Naive thymus-derived CD8-positive, alpha-beta T cell (primary cell): ENCODE measurements at regions not wholly inside any gene's neighbourhood (a gene's known extent, or its start where the extent isn't known, plus 50 kb on each side); places are given as distances from the start of the nearest gene placed in this dataset.

Experiments
- ATAC-seq, 2 donors: fragments of 150-1000 bp; cut with Tn5 transposase in 1 of 2; sonication (Bioruptor Pico), chemical (Tn5 transposase) in 1 of 2; 1 replicate in 1 of 2; 2 replicates in 1 of 2; pipeline ENCODE4 v1.10.0; 2021; ENCODE audit warnings: mild to moderate bottlenecking in 2 of 2, moderate library complexity in 2 of 2
- POLR2A ChIA-PET: fragments of 350-600 bp; sonication (Branson Sonifier 250); formaldehyde crosslinking; loops from one replicate; lab custom pipeline; 2021; ENCODE audit warnings: antibody characterized with exemption; lab: Charles Lee
- DNase-seq, 10 donors: peaks; one replicate each; pipeline versions ENCODE4 v3.0.0 to v3.0.0-alpha.2; 2020 to 2022
- H3K27ac Mint-ChIP-seq, 10 donors: one replicate each; pipeline ENCODE4 v1.8.0; 2020 to 2022; ENCODE audit warnings: mild to moderate bottlenecking in 10 of 10, mixed read lengths in 10 of 10, moderate library complexity in 4 of 10, inconsistent platforms in 1 of 10
- H3K27me3 Mint-ChIP-seq, 5 donors: one replicate each; pipeline ENCODE4 v1.8.0; 2021 to 2022; ENCODE audit warnings: mixed read lengths in 5 of 5
- H3K36me3 Mint-ChIP-seq, 3 donors: one replicate each; pipeline ENCODE4 v1.8.0; 2020 to 2022; ENCODE audit warnings: mixed read lengths in 3 of 3, mild to moderate bottlenecking in 2 of 3, inconsistent platforms in 1 of 3
- H3K4me1 Mint-ChIP-seq, 4 donors: one replicate each; pipeline ENCODE4 v1.8.0; 2021 to 2022; ENCODE audit warnings: mixed read lengths in 4 of 4
- H3K4me3 Mint-ChIP-seq, 10 donors: one replicate each; pipeline ENCODE4 v1.8.0; 2020 to 2022; ENCODE audit warnings: mild to moderate bottlenecking in 10 of 10, mixed read lengths in 10 of 10, moderate library complexity in 6 of 10, inconsistent platforms in 1 of 10
- H3K9me3 Mint-ChIP-seq, 9 donors: one replicate each; pipeline ENCODE4 v1.8.0; 2020 to 2022; ENCODE audit warnings: mixed read lengths in 9 of 9, mild to moderate bottlenecking in 3 of 9, inconsistent platforms in 1 of 9, moderate library complexity in 1 of 9

DNA sequence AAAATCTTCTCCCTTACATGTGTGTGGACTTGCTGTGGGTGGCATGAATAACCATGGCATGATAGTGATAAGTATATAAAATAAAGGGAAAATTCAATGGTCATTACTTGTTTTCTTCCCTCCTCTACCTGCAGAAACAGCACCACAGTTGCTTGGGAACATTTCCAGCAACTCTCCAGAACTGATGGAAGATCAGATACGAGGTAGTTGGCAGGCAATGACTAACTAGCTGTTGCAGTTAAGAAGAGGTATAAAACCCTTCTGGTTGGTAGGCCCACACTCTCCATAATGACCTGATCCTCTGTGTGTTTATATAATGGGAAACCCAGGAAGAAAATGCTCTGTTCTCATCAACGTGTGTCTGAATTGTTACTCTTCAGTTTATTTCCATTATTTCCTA is 185.9 kb downstream of the SYK start:
- POLR2A ChIA-PET: no interaction called here
- H3K27me3 Mint-ChIP-seq: peaks cover 0 to 9% (median 2%) of the 10 kb centered on the region in 5 donors
- no peak for ATAC-seq
- H3K4me1 Mint-ChIP-seq: no peaks in the 10 kb centered on the region
- H3K9me3 Mint-ChIP-seq: peaks cover 0 to 7% (median 0%) of the 10 kb centered on the region in 9 donors
- H3K27ac Mint-ChIP-seq: no peak overlapping the region
- H3K4me3 Mint-ChIP-seq: no peak overlapping the region
- H3K36me3 Mint-ChIP-seq: no peaks in the 10 kb centered on the region
- DNase-seq: no peak

GRCh38 chr9:90988318-90988717 is 186.7 kb downstream of the SYK start:
- H3K9me3 Mint-ChIP-seq: peaks cover 0 to 7% (median 0%) of the 10 kb centered on the region in 9 donors
- H3K27me3 Mint-ChIP-seq: peaks cover 0 to 9% (median 2%) of the 10 kb centered on the region in 5 donors
- no peak for ATAC-seq
- DNase-seq: no peak
- POLR2A ChIA-PET: no interaction called here
- no peak overlapping the region for H3K4me3 Mint-ChIP-seq
- H3K4me1 Mint-ChIP-seq: no peaks in the 10 kb centered on the region
- H3K27ac Mint-ChIP-seq: no peak overlapping the region
- no peaks in the 10 kb centered on the region for H3K36me3 Mint-ChIP-seq

DNA sequence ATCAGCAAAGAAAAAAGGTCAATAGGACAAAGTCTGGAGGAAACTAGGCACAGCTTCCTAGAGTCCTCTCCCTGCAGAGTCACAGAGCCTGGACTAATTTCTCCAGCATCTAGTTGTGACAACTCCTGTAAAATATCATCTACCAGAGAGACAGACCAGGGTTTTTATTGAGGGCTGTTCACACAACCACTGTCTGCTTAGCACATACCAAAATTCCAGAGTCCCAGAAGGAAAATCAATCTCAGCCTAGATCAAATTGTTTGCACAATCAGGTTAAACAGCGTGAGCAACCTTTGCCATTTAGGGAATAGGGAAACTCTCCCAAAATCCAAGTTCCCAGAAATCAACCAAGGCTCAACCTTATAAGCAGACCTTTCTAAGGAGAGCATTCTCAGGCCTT is 190.3 kb downstream of the SYK start:
- no peak overlapping the region for H3K4me3 Mint-ChIP-seq
- no peaks in the 10 kb centered on the region for H3K36me3 Mint-ChIP-seq
- H3K27me3 Mint-ChIP-seq: peaks cover 0 to 12% (median 3%) of the 10 kb centered on the region in 5 donors
- ATAC-seq: no peak
- H3K9me3 Mint-ChIP-seq: peaks cover 0 to 9% (median 3%) of the 10 kb centered on the region in 9 donors
- POLR2A ChIA-PET: no interaction called here
- no peak for DNase-seq
- no peak overlapping the region for H3K27ac Mint-ChIP-seq
- no peaks in the 10 kb centered on the region for H3K4me1 Mint-ChIP-seq

DNA sequence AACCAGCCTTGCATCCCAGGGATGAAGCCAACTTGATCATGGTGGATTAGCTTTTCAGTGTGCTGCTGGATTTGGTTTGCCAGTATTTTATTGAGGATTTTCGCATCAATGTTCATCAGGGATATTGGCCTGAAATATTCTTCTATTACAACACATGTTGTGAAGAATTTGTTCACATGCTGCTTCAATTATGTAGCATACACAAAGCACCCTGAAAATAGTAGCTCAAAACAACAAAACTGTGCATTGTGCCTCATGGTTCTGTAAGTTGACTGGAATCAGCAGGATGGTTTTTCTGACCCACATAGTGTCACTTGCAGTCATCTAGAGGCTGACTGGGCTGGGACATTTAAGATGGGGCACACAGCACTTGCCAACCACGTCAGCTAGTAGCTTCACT is 193.9 kb downstream of the SYK start:
- no peak overlapping the region for H3K27ac Mint-ChIP-seq
- POLR2A ChIA-PET: no interaction called here
- peaks cover 0 to 9% (median 3%) of the 10 kb centered on the region in 9 donors for H3K9me3 Mint-ChIP-seq
- H3K27me3 Mint-ChIP-seq: peaks cover 0 to 12% (median 5%) of the 10 kb centered on the region in 5 donors
- H3K36me3 Mint-ChIP-seq: no peaks in the 10 kb centered on the region
- DNase-seq: no peak
- no peaks in the 10 kb centered on the region for H3K4me1 Mint-ChIP-seq
- H3K4me3 Mint-ChIP-seq: no peak overlapping the region
- no peak for ATAC-seq

- no peak for DNase-seq
- ATAC-seq: no peak
- no peak overlapping the region for H3K4me3 Mint-ChIP-seq
- POLR2A ChIA-PET: no interaction called here
- H3K4me1 Mint-ChIP-seq: no peaks in the 10 kb centered on the region
- H3K27ac Mint-ChIP-seq: no peak overlapping the region
- no peaks in the 10 kb centered on the region for H3K36me3 Mint-ChIP-seq
- H3K27me3 Mint-ChIP-seq: peaks cover 0 to 8% (median 5%) of the 10 kb centered on the region in 5 donors
- H3K9me3 Mint-ChIP-seq: peaks cover 0 to 5% (median 1%) of the 10 kb centered on the region in 9 donors
Measured at GRCh38 chr9:90996154-90997065, 194.8 kb downstream of the SYK start.

DNA sequence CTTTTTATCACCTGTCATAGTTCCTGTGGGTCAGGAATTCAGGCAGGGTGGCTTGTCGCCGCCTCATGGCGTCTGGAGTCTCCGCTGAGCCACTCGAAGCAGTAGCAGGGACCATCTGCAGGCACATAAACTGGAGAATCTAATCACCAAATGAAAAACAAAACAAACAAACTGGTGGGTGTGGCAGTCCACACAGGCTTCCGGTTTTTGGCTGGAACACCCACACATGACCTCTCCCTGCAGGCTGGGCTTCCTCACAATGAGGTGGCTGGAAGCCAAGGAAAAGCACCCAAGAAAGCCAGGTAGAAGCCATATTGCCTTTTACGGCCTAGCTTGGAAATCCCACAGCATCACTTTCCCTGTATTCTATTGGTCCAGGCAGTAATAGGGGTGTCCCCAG is 197.0 kb downstream of the SYK start:
- Mint-ChIP-seq H3K36me3 (no peaks in the 10 kb centered on the region), H3K4me3 (no peak overlapping the region), H3K27me3 (peaks cover 0 to 6% (median 3%) of the 10 kb centered on the region in 5 donors), H3K4me1 (no peaks in the 10 kb centered on the region), H3K9me3 (peaks cover 0 to 3% (median 0%) of the 10 kb centered on the region in 9 donors), H3K27ac (no peak overlapping the region)
- ATAC-seq (no peak), DNase-seq (no peak)
- POLR2A ChIA-PET: no interaction called here

DNA sequence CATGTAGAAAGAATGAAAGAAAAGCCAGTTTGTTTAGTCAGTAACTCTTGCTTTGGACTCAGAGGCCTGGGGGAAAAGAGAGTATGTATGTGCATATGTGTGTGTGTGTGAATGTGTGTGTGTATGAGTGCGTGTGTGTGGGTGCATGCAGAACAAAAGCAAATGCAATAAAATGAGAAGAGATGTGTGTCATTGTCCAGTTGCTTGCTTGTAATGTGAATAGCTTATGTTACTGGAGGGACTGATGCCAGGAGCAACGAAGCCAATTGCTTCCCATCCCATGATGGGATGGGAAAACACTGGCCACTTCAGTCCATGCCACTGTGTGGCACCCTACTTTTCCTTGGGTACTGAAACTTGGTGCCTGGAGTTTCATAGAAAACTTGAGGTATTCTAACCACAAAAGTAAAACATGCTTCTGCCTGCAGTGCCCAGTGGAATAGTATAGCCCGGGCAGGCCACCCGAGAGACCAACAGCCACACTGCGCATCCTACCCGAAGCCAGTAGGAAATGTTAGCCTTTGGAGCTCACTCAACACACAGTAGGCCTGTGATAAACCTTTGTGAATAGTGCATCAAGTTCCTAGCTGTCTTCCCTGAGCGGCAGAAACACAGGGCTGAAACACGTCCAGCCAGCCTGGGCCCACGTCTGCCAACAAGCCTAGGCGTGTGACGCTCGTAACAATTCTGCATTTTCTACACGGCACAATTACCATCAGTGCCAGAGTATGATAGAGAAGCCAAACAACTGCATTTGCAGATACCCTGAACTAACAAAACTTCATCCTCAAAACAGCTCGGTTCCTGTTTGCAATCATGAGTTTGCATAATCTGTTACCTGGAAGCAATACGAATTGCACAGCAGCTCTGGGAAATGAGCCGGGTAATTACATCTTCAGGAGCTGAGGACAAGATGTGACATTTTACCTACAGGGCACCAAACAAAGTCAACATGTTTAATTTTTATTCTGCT is 198.1 kb downstream of the SYK start:
- Mint-ChIP-seq H3K27ac (no peak overlapping the region), H3K9me3 (no peaks in the 10 kb centered on the region), H3K4me3 (no peak overlapping the region), H3K4me1 (no peaks in the 10 kb centered on the region), H3K36me3 (no peaks in the 10 kb centered on the region), H3K27me3 (peaks cover 0 to 6% (median 3%) of the 10 kb centered on the region in 5 donors)
- POLR2A ChIA-PET: no interaction called here
- no peak for DNase-seq
- no peak for ATAC-seq

GRCh38 chr9:91001146-91001611 is 199.6 kb downstream of the SYK start:
- Mint-ChIP-seq H3K27ac (no peak overlapping the region), H3K4me1 (peaks cover 0 to 2% (median 0%) of the 10 kb centered on the region in 4 donors), H3K27me3 (peaks cover 0 to 10% (median 3%) of the 10 kb centered on the region in 5 donors), H3K9me3 (no peaks in the 10 kb centered on the region), H3K4me3 (no peak overlapping the region), H3K36me3 (no peaks in the 10 kb centered on the region)
- DNase-seq (no peak), ATAC-seq (no peak)
- POLR2A ChIA-PET: no interaction called here

DNA sequence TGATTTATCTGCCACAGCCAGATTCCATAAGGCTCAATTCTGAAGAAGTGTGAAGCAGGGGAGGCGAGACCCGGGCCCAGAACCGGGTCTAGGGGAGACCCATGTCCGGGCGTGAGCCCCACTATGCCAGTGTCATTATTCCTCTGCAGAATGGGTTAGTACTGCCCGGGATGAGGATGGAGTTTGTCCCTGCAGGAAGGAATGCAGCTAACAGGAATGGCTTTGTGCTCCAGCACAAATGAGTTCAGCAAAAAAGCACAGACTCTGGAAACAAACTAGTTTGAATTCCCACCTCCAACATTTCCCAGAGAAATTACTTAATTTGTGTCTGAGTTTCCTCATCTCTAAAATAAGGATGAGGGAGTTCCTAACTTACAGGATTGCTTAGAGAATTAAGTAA is 202.9 kb downstream of the SYK start:
- Mint-ChIP-seq H3K36me3 (no peaks in the 10 kb centered on the region), H3K9me3 (no peaks in the 10 kb centered on the region), H3K4me1 (peaks cover 0 to 2% (median 0%) of the 10 kb centered on the region in 4 donors), H3K4me3 (no peak overlapping the region), H3K27ac (no peak overlapping the region), H3K27me3 (peaks cover 0 to 10% (median 0%) of the 10 kb centered on the region in 5 donors)
- DNase-seq (no peak), ATAC-seq (no peak)
- POLR2A ChIA-PET: no interaction called here

DNA sequence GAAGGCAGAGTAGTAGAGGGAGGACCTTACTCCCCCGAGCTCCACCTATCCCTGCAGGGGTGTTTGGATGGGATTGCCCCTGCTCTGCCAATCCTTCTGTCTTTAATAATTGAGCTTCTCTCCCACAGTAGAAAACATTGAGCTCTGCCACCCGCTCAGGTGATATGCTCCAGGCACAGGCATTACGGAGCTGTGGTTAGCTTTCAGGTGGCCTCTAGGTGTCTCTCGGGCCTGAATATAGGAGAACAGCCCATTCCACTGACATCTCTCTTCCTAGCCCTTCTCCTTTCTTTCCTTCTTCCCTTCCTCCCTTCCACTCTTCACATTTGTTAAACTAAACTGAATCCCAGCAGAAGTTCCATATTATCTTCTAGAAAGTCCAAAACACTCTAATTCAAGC is 203.4 kb downstream of the SYK start:
- no peak for DNase-seq
- peaks cover 0 to 10% (median 0%) of the 10 kb centered on the region in 5 donors for H3K27me3 Mint-ChIP-seq
- peaks cover 0 to 2% (median 0%) of the 10 kb centered on the region in 4 donors for H3K4me1 Mint-ChIP-seq
- no peak for ATAC-seq
- POLR2A ChIA-PET: no interaction called here
- no peaks in the 10 kb centered on the region for H3K36me3 Mint-ChIP-seq
- no peaks in the 10 kb centered on the region for H3K9me3 Mint-ChIP-seq
- H3K27ac Mint-ChIP-seq: no peak overlapping the region
- no peak overlapping the region for H3K4me3 Mint-ChIP-seq

DNA sequence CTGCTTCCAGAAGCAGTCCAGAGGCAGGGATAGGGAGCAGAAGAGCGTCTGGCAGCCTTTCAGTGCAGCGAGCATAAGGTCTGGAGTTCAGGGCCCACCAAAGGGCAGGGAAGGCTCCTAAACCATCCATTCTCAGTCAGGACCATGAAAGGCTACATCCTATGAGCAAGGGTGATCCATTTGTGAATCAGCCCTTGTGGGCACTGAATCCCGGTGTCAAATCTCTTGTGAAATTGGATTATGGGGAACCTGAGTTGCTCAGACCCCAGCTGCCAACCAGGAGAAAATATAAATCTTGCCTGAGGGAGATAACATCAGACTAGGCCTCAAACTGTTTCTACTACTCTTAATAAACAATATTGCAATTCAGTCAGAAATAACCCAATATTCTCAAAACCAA is 204.4 kb downstream of the SYK start:
- Mint-ChIP-seq H3K27me3 (peaks cover 0 to 10% (median 0%) of the 10 kb centered on the region in 5 donors), H3K4me3 (no peak overlapping the region), H3K36me3 (no peaks in the 10 kb centered on the region), H3K9me3 (no peaks in the 10 kb centered on the region), H3K27ac (no peak overlapping the region), H3K4me1 (peaks cover 0 to 2% (median 0%) of the 10 kb centered on the region in 4 donors)
- POLR2A ChIA-PET: no interaction called here
- ATAC-seq: no peak
- DNase-seq: no peak

GRCh38 chr9:91008568-91008967 is 206.9 kb downstream of the SYK start:
- POLR2A ChIA-PET: no interaction called here
- H3K4me1 Mint-ChIP-seq: peaks cover 0 to 2% (median 0%) of the 10 kb centered on the region in 4 donors
- no peak overlapping the region for H3K27ac Mint-ChIP-seq
- ATAC-seq (no peak), DNase-seq (no peak)
- peaks cover 0 to 15% (median 10%) of the 10 kb centered on the region in 9 donors for H3K9me3 Mint-ChIP-seq
- H3K27me3 Mint-ChIP-seq: peaks cover 1 to 14% (median 2%) of the 10 kb centered on the region in 5 donors
- H3K4me3 Mint-ChIP-seq: no peak overlapping the region
- H3K36me3 Mint-ChIP-seq: peaks cover 0 to 12% (median 9%) of the 10 kb centered on the region in 3 donors
